Suppressor macrophage treated with lipopolysaccharide for 1 hour (primary cell): ENCODE measurements at regions not wholly inside any gene's neighbourhood (a gene's known extent, or its start where the extent isn't known, plus 50 kb on each side); places are given as distances from the start of the nearest gene placed in this dataset.

ENCODE experiments used
- DNase-seq, 3 donors: peaks; one replicate each; pipeline ENCODE4 v3.0.0-alpha.2; 2020 to 2022

DNA sequence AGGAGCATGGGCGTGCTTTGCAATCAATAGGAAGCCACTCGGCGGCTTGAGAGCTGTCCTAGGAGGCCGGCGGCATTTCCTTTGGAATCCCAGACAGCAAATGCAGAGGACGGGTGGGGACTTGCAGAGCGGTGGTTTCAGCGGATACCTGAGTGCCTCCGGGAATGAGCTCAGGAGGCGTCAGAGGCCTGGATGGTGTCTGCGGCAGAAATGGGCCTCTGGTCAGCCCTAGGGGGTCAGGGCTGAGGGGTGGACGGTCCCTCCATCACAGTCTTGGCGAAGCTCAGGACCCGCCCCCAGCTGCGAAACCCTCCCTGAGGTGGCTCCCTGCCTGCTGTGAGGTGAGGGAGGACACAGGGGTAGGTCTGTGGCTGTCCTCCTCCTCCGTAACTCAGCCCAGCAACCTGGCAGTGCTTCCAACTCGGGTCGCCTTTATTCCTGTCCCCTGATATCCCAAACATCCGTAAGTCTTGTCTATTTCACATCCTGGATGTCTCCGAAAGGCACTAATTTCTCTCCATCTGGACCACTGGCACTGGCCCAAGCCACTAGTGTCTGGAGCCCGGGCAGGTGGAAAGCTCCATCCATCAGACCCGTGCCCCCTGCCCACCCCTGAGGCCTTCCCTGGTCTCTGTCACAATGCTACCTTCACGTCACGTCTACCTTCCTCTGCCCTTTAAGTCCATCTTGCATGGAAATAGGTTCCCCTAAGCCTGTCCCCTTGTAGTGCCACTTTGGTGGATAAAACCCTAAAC, 686.6 kb downstream of the BRD1 start:
- DNase-seq = no peak

DNA sequence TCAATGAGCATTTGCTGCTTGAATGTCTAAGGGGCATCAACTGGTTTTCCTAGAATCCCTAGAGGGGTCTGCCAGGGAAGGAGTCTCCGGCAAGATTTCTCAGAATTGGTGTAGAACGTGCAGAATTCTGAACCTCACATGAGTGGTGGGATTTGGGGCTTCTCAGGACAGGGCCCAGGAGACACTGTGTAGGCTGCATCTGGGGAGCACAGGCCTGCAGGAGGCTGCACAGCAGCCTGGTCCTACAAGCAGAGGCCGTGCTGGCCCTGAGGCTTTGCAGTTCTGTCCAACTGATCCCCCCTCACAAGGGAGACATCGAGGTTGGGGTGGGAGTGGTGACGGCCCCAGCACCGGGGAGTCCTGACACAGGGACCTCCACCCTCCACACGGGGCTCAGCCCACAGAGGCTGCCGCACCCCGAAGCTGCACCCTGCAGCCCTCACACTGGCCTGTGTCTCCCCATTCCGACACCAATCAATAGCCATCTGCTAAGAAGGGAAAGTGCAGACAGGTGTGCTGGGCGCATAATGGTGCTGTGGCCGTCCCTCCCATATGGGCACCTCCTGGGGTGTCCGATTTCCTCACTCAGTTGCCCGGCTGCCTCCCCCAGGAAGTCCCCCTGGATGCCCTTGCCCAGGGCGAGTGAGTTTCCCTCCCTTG, 688.1 kb downstream of the BRD1 start:
- DNase-seq = no peak

DNA sequence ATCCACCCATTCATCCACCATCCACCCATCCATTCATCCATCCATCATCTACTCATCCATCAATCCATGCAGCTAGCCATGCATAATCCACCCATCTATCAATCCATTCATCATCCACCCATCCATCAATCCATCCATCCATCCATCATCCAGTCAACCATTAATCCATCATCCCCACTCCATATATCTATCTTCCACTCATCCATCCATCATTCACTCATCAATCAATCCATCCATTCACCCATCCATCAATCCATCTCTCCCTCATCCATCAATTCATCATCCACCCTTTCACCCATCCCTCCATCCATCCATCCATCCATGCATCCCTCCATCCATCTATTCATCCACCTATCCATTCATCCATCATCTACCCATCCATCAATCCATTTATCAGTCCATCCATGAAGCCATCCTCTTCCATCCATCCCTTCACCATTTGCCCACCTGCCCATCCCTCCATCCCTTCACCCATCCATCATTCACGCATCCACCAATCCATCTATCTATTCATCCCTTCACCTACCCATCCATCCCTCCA, 689.4 kb downstream of the BRD1 start:
- no peak for DNase-seq

DNA sequence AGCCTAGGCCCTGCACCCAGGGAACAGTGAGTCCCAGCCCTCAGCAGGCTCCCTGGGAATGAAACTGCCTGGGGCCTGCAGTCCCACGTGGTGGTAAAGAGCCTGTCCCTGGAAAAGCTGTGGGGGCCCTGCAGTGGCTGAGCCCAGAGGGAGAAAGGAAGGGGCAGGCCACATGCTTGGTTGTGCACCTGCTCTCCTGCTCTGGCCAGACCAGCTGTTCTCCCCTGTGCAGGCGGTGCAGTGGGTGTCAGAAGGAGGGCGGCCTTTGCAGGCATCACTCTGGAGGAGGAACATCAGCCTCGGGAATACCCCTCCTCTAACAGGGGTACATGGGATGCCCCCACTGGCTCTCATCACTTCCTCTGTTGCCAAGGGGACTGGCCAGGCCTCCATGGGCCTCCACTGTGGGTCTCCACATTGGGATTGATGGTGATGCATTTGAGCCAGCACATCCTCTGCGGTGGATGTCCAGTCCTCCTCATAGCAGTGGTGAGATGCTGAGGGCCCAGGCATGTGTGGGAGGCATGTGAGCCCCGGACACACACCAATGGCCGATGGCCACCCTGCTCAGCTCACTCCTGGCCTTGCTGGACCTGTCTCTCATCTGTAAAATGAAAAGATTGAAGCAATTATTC, 690.4 kb downstream of the BRD1 start:
- no peak for DNase-seq

DNA sequence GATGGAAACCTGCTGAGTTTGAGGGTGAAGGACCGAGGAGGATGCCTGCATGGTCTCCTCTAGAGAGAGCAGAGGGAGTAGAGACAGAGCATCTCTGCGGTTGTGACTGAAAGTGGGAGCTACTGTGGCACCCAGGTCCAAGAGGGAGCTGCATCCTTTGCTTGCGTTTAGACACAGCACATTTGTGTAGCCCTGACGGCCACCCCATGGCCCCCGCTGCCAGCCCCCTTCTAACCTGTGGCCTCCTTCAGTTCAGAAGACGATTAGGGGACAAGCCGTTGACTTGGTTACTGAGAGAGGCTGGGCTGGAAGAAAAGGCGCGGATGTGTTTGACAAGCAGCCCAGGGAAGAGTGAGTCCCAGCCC, 690.9 kb downstream of the BRD1 start:
- DNase-seq = no peak

DNA sequence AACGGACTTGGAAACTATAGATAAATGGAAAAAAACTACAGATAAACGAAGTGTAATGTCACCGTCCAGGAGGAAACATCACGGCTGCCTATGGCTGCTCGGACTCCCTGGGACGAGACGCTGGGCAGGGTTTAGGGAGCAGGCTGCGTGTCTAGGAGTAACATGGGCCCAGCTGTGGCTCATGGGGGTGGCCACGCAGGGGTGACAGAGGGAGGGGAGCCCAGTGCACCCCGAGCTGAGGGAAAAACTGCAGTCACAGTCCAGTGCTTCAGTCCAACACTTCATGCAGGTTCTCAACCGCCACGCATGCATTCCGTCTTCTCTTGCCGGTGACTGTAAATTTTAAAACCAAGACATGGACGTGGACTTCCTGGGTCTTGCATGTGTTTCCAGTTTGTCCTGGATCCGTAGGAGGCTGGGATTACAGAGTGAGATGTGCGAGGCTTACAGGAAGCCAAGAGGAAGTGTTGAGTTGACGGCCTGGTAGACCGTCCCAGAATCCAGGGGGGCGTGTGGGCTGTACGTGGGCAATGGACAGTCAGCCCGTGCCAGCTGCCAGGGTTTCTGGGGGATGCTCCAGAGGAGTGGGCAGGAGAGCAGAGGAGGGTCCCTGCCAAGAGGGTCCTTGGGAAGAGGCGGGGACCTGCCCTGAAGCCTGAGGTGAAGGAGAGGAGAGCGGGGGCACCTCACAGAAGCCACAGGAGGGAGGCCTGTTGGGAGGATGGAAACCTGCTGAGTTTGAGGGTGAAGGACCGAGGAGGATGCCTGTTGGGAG, 691.4 kb downstream of the BRD1 start:
- no peak for DNase-seq

DNA sequence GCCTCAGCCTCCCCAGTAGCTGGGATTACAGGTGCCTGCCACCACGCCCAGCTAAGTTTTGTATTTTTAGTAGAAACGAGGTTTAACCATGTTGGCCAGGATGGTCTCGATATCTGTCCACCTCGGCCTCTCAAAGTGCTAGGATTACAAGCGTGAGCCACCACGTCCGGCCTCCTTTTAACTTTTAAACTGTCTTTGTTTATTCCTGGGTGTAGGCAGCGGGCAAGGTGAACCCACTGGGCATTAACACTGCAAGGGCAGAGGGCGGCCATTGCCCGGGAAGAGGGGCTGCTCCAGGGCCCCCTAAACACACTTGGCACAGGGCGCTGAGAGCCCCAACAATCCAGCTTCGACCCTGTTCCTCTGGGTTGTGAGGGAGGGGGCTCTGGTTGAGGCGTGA, 693.6 kb downstream of the BRD1 start:
- DNase-seq = no peak

DNA sequence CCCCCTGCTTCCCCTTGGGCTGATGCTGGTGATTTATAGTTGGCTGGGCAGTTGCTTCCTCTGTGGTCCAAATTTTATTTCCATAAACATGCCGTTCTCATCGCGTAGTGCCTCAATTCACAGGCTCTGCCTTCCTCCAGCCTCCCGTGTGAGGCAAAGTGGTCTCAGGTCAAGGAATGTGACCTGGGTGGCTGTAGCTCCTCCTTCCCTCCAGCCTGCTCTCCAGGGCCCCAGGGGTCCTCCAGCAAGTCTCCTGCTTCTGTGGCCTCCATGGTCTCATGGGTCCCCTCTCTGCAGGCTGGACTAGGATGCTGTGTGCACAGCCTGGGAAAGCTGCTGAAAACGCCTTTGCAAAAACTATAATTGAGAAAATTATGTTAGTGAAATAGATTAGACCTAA, 694.1 kb downstream of the BRD1 start:
- no peak for DNase-seq

DNA sequence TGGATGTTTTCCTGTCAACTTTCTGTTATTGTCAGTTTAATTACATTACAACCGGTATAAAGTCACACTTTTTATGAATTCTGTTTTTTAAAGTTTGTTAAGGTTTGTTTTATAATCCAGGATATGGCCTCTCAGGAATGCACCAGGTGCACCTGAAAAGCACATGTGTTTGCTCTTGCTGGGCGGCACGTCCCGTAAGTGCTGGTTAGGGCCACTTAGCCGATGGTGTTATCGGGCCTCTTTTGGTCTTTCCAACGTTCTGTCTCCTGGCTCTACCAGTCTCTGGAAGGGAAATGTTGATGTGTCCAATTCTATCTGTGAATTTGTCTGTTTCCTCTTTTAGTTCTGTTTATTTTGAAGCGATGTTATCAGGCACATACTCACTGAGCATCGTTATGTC, 695.7 kb downstream of the BRD1 start:
- no peak for DNase-seq

DNA sequence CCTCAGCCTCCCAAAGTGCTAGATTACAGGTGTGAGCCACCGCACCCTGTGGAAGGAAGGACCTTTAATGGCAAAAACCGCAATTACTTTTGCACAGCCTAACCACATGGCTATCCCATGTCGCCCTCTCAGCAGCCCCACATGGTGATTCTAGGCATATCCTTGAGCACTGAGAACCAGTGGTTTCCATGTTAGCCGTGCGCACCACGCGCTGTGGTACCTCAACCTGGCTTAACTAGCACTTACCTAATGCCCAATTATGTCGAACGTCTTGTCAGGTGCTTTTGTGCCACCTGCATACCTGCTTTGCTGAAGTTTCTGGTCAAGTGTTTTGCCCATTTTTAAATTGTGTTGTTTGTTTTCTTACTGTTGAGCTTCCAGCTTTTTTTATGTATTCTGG, 697.9 kb downstream of the BRD1 start:
- no peak for DNase-seq

DNA sequence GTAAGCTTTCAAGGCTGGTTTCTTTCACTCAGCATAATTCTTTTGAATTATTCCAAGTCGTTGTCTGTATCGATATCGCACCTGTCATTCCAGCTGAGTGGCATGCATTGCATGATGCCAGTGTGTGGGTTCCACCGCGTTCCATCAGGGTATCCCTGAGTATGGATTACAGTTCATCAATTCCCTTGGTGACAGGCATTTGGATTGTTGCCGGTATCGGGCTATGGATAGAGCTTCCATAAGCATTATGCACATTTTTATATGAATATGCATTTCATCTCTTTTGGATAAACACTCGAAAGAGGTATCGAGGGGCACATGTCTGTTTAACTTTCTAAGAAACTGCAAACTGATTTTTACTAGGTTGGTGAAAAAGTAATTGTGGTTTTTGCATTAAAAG, 698.8 kb downstream of the BRD1 start:
- no peak for DNase-seq

DNA sequence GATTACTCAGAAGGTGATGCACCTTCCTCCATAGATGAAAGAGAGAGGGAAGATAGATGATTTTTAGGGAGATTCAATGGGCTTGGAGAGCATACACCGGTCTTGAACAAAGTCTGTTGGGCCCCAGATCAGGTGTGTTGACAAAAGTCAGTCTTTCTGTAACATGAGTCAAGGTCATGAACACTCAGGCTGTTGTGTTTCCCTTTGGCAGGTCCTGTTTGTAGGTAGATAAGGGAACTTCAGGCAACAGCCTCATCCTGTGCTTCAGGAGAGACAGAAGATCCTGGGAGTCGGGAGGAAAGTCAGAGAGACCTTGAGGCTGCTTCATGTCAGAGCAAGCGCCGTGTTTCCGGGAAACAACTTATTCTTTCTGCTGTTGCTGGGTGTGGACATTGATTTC, 703.1 kb downstream of the BRD1 start:
- DNase-seq = no peak

DNA sequence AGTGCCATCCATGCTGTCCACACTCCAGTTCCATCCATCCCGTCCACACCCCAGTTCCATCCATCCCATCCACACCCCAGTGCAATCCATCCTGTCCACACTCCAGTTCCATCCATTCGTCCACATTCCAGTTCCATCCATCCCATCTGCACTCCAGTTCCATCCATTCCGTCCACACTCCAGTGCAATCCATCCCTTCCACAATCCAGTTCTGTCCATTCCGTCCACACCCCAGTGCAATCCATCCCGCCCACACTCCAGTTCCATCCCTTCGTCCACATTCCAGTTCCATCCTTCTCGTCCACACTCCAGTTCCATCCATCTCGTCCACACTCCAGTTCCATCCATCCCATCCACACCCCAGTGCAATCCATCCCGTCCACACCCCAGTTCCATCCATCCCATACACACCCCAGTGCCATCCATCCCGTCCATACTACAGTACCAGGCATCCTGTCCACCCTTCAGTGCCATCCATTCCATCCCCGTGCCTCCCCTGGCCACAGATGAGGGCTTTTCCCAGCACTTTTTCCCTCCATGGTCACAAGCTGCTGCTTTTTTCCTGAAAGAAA, 704.0 kb downstream of the BRD1 start:
- no peak for DNase-seq

DNA sequence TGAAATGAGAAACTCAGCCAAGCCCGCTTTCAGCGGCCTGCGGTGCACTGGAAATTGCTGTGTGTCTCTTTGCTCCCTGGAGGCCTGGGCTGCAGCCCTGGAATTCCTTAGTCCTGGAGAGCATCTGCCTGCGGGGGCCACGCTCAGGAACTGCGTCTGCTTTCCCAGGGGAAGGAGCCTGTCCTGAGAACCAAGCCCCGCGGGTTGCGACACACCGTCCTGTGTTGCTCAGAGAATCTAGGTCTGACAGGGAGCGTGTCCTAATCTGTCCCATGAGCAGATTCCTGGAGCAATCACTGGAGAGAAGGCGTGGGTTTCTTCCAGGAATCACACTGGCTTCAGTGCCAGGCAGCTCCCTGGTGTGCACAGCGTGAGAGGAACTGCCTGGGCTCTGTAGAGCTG, 708.1 kb downstream of the BRD1 start:
- DNase-seq = no peak

DNA sequence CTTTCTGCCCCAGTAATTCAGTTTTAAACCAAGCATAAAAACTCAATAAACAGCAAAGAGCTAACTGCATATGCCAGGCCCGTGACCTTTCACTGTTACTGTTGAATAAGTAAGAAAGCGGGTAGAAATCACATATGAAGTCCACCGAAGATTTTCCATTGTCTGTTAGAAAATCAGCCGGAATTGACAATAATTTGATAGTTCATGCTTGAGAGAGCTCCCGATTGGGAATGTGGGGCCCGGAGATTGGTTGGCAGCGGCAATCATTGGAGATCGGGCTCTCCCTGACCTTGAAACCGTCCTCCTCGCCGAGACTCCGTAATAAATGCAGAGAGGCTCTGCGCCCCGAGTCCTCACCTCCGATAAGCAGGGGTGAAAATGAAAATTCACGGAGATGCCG, 709.6 kb downstream of the BRD1 start:
- DNase-seq = no peak

DNA sequence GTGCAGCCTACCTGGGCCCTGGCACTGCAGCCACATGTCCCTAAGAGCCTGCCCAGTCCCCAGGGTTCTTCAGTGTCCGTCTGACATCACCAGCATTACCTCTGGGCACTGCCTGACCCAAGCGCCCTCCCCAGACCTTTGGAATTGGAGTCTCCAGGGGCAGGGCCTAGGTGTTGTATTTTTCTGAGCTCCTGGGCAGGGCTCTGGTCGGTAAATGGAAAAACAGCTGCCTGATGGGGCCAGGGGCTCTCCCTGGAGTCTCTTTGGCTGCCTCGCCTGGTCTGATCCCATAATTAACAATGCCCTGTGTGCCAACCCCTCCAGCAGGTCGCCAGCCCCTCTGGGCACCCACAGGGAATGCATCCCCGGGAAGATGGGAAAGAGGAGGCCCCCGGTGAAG, 710.2 kb downstream of the BRD1 start:
- DNase-seq = no peak

DNA sequence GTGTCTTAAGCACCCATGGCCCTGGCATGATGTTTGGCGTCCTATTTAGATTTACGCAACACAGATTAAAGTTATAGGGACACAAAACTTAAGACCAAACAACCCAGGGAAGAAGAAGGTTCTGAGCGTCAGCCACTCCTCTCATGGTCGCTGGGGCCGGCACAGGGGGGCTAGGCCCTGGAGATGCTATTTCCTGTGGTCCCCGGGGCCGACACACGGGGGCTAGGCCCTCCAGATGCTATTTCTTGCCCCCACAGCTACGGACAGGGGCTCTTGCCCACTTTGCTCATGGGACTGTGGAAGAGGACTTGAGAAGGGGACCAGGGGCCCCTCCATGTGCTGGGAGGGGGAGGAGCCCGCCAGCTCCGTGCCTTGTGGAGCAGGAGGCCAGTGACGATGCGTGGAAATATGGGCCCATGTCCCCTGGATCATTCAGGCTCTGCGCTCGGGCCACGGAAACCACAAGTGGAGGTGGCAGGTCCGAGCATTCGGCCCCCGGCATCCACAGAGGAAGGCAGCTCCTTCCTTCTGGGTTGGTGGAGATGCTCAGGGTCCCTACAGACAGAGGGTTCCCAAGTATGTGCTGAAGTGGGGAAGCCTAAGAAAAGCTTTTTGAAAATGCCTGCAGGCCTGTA, 711.1 kb downstream of the BRD1 start:
- no peak for DNase-seq

DNA sequence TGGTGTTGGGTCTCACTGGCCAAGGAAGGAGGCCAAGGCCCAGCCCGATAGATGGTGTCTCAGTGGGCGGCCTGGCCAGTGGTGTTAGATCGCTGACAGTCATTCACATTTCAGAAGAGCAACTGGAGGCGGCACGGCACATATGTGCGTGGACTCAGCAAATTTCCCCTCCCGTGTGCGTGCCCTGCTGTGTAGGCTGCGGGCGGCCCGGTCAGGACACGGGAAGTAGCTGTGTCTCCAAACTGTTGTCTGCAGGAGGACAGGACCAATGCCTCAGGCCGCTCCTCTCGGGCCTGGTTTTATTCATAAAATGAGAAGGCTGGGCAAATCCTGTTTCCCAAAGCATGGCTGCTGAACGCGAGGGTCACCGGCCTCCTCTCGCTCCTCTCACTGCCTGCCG, 711.7 kb downstream of the BRD1 start:
- DNase-seq = no peak

DNA sequence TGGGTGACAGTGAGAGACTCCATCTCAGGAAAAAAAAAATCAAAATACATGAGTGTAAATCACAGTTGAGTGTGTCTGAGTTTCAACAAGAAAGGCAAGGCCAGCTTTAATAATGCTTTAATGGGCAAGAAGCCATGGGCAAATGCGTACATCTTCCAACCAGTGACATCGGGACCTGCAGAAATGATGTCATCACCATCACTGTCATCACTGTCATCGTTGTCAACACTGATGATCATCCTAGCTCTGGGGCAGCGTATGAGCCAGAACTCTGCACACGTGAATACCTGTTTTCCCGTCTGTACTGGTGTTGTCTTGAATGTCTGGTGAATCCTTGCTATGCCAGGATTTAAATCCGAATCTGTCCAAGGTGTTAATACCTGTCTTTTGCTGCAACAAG, 712.5 kb downstream of the BRD1 start:
- no peak for DNase-seq

DNA sequence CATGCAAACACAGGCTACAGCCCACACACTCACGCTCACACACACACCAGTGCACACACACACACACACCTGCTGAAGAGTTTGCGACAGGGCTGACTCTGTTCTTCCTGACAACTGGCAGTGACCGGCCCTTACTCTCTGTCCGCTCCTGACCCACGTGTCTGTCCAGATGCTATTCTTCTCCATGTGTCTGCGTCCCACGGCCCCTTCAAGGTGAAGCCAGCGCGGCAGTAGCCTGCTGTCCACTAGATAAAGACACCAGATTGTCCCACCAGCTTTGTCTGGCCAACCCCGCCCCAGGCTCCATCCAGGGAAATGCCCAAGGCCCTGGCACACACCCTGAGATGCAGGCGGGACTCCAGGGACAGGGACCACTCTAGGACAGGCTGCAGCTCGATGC, 713.9 kb downstream of the BRD1 start:
- no peak for DNase-seq

DNA sequence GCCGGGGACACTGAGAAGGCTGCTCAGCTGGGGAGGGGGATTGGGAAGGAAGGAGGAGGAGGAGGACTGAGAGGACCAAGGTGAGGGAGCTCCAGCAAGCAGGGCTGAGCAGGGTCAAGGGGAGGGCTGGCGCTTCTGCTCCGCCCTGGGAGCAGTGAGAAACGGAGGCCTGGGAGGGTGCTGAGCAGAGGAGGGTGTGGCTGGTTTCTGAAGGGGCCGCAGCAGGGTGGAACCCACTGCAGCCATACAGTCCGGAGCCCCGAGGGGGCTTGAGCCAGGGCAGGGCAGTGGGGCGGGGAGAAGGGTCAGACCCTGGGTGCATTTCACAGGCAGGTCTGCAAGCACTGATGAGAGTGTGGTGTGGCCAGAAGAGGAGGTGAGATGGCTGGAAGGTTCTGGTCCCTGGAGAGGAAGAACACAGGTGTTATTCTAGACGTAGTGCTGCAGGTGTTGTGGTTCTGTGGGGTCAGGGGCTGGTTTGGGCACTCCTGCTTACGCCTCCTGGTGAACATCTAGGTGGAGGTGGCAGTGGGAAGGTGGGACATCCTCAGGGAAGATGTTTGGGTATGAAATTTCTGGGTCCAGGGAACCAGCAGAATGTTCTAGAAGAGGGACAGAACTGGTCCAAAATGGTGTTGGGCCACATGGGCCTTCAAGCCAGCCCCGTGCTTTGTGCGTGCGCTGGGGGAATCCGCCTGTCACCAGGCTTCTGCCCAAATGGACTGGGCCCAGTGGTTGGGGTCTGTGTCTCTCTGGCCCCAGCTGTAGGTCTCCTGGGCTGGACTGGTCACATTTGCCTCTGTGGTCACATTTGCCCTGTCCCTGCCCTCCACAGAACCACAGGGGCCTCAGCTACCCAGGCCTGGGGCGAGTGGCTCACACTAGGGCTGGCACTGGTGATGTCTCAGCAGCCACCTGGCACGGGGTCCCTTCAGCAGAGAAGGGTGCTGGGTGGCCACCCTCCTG, 714.7 kb downstream of the BRD1 start:
- DNase-seq = no peak
